ENCODE measurements at regions not wholly inside any gene's neighbourhood (a gene's known extent, or its start where the extent isn't known, plus 50 kb on each side); places are given as distances from the start of the nearest gene placed in this dataset.

DNA sequence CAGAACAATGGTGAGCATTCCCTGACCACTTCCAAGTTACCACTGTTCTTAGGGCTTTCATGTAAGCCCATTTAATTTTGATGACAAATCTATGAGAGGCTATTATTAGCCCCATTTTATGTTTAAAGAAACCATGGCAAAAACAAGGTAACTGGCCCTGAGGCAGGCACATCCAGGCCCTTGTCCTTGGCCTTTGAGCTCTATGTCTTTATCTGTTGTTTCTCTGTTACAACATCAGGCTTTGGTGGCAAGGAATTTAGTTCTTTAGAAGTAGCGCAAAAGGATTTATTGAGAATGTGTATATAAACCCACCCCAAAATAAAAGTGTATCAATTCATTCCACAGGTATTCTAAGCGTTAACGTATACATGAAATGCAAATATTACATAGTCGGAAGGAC lies 257.1 kb downstream of the HNMT start:
- TF ChIP-seq GATA2 (IDR thresholded peaks at IDR 0.05; ENCODE audit: low read depth, low read length): no peak
- no peak for TF ChIP-seq GATA3 (IDR thresholded peaks at IDR 0.05; ENCODE audit: low read depth, low read length)
